NCI-H146 (cell line): ENCODE measurements at regions not wholly inside any gene's neighbourhood (a gene's known extent, or its start where the extent isn't known, plus 50 kb on each side); places are given as distances from the start of the nearest gene placed in this dataset.
"Not testable (repeated sequence)": the region's sequence is repeated elsewhere in the genome, so short reads cannot be mapped to it uniquely, and the experiment has no call there.

Experiments
- DNase-seq: peaks from one replicate; lab custom pipeline; 2025; lab: John Stamatoyannopoulos, UW

GRCh38 chr5:2892466-2893000, 141.1 kb upstream of the IRX2 start:
- DNase-seq, result no peak

GRCh38 chr5:2891781-2892180, 140.3 kb upstream of the IRX2 start:
- DNase-seq, result no peak

- no peak for DNase-seq
These were observed 138.5 kb upstream of the IRX2 start for GRCh38 chr5:2890011-2890410.

DNA sequence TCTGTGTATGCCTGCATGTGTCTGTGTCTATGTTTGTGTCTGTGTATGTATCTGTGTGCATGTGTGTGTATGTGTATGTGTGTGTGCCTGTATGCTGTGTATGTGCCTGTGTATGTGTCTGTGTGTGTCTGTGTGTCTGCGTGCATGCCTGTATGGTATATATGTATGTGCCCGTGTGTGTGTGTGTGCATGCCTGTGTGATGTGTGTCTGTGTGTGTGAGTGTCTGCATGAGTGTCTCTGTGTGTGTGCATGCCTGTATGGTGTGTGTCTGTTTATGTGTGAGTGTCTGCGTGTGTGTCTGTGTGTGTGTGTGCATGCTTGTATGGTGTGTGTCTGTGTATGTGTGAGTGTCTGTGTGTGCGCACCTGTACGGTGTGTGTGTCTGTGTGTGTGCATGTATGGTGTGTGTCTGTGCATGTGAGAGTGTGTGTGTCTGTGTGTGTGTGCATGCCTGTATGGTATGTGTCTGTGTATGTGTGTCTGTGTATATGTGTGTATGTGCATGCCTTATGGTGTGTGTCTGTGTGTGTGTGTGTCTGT, 137.1 kb upstream of the IRX2 start:
- no peak for DNase-seq

GRCh38 chr5:2887481-2888348, 136.2 kb upstream of the IRX2 start:
- no peak for DNase-seq

GRCh38 chr5:2886531-2886930, 135.1 kb upstream of the IRX2 start:
- DNase-seq, result no peak

- DNase-seq, result no peak
These were observed 132.3 kb upstream of the IRX2 start for GRCh38 chr5:2883771-2884170.

GRCh38 chr5:2879701-2880100, 128.2 kb upstream of the IRX2 start:
- no peak for DNase-seq

DNA sequence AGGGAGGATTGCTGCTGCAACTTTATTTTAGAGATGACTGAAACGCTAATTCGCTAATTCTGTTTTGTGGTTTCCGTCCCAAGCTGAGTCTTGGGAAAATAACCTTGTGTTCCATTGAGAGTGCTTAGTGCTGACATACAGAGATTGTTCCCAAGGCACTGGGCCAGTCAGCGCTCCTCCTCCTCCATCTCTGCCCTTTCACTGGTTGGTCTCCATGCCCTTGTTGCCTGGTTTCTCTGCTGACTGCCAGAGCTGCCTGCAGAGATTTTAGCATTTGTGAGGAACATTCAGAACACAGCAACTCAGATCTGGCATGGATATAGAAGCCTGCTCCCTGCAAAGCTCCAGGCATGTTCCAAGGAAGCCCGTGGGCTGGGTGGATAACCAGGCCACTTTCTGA, 126.0 kb upstream of the IRX2 start:
- DNase-seq, result no peak

- no peak for DNase-seq
These were observed 124.7 kb upstream of the IRX2 start for GRCh38 chr5:2876183-2876582.

DNA sequence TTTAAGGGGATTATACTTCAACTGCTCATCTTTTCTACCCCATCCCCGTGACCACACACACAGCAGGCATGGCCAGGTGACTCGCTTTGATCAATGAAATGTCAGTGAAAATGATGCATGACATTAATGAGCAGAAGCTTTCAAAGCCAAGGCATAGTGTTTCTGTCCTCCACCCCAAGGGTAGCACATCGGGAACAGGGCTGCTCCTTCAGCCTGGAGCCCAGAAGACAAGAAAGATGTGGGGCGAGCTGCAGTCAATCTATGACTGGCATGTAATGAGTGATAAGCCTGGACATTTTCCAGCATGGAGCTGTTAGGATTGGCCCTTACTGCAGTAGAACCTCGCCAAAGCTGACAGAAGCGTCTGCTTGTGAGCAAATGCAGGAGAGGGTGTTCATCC, 122.6 kb upstream of the IRX2 start:
- DNase-seq, result no peak

DNA sequence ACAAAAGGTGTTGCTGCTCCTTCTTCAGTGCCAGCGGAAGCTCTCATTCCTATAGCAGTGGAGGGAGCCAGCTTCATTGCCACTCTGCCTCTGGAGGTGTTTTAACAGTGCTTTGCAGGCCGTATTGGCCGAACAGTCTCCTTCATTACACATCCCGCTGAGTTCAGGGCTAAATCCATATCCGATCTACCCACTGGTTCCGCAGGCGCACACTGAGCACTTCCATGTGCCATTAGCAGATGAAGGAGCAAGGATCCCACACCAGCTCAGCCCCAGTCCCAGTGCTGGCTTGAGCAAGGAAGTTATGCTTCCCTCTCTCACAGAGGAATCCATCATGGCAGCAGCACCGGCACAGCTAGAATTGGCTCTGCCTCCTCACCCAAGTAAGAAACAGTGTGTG, 121.2 kb upstream of the IRX2 start:
- DNase-seq, result no peak

- DNase-seq, result no peak
These were observed 119.8 kb upstream of the IRX2 start for GRCh38 chr5:2871282-2871681.

DNA sequence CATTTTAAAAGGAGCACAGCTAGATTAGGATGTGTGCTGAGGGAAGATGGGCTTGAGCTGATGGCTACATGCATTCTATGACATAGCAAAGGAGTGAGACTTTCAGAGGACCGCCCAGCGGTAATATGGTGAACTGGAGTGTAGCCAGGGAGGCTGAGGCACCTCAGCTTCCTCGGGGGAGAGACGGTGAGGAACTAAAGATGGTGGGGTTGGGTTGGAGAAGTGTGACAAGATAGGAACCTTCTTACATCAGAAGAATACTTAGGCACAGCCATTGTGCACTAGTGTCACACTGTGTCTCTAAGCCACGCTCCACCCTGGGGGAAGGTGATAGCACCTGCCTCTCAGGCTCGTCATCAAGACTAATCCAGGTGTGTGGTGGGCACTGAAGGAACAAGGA, 118.0 kb upstream of the IRX2 start:
- no peak for DNase-seq

GRCh38 chr5:2867373-2867933, 116.0 kb upstream of the IRX2 start:
- DNase-seq, result no peak

DNA sequence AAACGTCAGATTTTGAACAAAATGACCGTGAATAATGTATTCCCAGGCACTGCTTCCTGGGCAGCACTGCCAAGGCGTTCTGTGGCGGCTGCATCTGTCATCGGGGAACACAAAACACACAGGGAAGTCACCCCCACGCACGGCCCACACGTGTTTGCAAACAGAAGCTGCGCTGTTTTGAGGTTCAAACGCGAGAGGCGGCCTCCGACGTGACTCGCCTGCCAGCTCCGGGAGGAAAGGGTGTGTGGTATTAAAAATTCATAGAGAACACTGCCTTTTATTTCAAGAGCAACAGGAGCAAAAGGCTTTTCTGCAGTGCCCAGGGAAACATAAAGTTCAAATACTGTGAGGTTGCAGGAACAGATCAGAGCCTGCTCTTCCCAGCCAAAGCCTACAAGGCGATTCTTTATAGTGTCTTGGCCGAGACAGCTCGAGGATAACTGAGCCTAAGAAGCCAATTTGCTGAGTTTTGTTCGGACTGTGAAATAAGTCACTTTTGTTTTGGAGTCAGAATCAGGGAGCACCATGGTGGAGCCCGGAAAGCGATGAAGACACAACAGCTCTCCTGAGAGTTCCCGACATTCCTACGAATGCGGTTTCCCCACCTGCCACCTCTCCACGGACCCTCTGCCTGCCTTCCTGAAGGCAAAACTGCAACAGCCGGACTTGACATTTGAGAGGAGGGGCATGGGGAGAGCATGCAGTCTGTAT, 115.3 kb upstream of the IRX2 start:
- no peak for DNase-seq

DNA sequence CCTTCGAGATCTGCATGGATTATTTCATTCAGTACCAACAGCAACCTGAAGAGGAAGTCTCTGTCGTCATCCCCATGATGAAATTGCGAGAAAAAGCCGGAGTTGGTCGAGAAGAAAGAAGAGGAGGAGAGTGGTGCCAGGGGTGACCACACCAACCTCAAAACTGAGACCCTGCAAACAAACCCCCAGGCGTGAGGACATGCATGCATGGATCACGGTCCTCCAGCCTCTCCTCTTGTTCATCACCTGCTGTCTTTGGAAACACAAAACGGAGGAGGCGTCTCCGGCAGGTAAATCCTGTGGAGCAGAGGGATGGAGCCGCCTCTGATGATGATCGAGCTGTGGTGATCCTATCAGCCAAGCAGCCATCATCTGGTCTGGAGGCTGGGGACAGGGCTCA, 114.4 kb upstream of the IRX2 start:
- no peak for DNase-seq

DNA sequence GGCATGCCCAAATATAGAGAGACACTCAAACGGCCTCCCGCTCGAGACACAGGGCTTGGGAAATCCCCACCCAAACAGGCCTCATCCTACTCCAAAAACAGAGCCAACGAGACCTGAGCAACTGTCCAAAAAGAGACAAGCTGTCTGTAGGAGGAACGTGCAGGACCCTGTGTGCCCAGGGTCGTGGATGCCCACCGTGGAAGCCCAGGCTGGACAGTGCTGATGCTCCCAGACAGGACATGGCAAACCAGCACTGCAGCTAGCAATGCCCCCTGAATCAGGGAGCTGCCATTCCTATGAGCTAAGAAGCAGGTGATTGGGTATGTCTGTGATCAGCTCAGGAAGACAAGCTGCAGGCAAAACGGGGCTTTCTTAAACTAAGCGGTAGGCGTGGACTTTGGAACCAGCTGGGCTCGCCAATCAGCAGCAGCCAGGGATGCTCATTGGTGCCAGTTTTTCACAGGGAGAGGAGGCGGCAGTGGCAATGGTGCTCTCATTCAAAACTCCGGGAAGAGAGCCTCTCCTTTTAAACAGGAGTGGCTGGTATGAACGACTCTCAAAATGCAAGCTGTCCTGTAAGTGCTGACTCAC, 113.1 kb upstream of the IRX2 start:
- DNase-seq, result no peak

- no peak for DNase-seq
These were observed 112.4 kb upstream of the IRX2 start for GRCh38 chr5:2863675-2864433.

DNA sequence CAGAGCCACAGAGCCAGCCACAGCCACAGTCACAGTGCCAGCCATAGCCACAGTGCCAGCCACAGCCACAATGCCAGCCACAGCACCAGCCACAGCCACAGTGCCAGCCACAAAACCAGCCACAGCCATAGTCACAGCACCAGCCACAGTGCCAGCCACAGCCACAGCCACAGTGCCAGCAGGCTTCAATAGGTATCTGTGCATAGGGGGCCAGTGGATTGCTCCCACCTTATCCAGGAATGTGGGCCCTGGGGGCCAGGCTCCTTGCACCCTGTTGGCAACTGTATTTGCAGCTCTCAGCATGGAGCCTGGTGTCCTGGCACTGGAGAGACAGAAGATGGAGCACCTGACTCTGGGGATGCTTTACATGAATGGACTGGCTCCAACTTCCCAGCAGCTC, 111.7 kb upstream of the IRX2 start:
- no peak for DNase-seq

- not testable (repeated sequence) for DNase-seq
These were observed 110.7 kb upstream of the IRX2 start for GRCh38 chr5:2862176-2862575.

GRCh38 chr5:2861605-2862004, 110.1 kb upstream of the IRX2 start:
- DNase-seq, result no peak
